ENCODE measurements at regions not wholly inside any gene's neighbourhood (a gene's known extent, or its start where the extent isn't known, plus 50 kb on each side); places are given as distances from the start of the nearest gene placed in this dataset.

- no peak for DNase-seq
Measured at GRCh38 chrX:39843318-39843717, 254.4 kb downstream of the BCOR start.

- DNase-seq, result no peak
Measured at GRCh38 chrX:39845233-39845632, 252.5 kb downstream of the BCOR start.

- no peak for DNase-seq
Measured at GRCh38 chrX:39846460-39846859, 251.3 kb downstream of the BCOR start.

- no peak for DNase-seq
Measured at GRCh38 chrX:39848243-39848642, 249.5 kb downstream of the BCOR start.

GRCh38 chrX:39848900-39849299, 248.9 kb downstream of the BCOR start:
- no peak for DNase-seq

GRCh38 chrX:39850209-39850608, 247.5 kb downstream of the BCOR start:
- DNase-seq, result no peak

- DNase-seq, result peak; percentile 61
Measured at GRCh38 chrX:39850630-39851152, 247.1 kb downstream of the BCOR start.

GRCh38 chrX:39851745-39852455, 245.9 kb downstream of the BCOR start:
- no peak for DNase-seq

- no peak for DNase-seq
Measured at GRCh38 chrX:39852491-39852890, 245.3 kb downstream of the BCOR start.

- DNase-seq, result no peak
Measured at GRCh38 chrX:39853417-39854030, 244.2 kb downstream of the BCOR start.

GRCh38 chrX:39854772-39855747, 242.7 kb downstream of the BCOR start:
- peak; percentile 80 for DNase-seq

- DNase-seq, result peak; percentile 87
Measured at GRCh38 chrX:39855748-39856129, 242.0 kb downstream of the BCOR start.

GRCh38 chrX:39856472-39857121, 241.2 kb downstream of the BCOR start:
- DNase-seq, result no peak

- DNase-seq, result peak; percentile 60
Measured at GRCh38 chrX:39857780-39858179, 240.0 kb downstream of the BCOR start.

GRCh38 chrX:39859991-39860861, 237.5 kb downstream of the BCOR start:
- peak; percentile 88 for DNase-seq

GRCh38 chrX:39862963-39863362, 234.8 kb downstream of the BCOR start:
- DNase-seq, result no peak

GRCh38 chrX:39866229-39866628, 231.5 kb downstream of the BCOR start:
- DNase-seq, result no peak

- DNase-seq, result peak; percentile 79
Measured at GRCh38 chrX:39869846-39870601, 227.7 kb downstream of the BCOR start.

- no peak for DNase-seq
Measured at GRCh38 chrX:39871648-39872047, 226.1 kb downstream of the BCOR start.

- no peak for DNase-seq
Measured at GRCh38 chrX:39873117-39873516, 224.6 kb downstream of the BCOR start.

Measured in activated CD4-positive, alpha-beta T cell treated with anti-CD3 and anti-CD28 coated beads for 48 hours (primary cell).